22Rv1 (cell line): ENCODE measurements at regions not wholly inside any gene's neighbourhood (a gene's known extent, or its start where the extent isn't known, plus 50 kb on each side); places are given as distances from the start of the nearest gene placed in this dataset.

Source experiments
- H3K27ac ChIP-seq: fragments of 450-650 bp; 2 replicates; pipeline ENCODE4 v1.5.1; 2017
- CTCF ChIP-seq: fragments of 450-650 bp; IDR thresholded peaks from 2 replicates; pipeline ENCODE4 v1.5.1; 2017; ENCODE audit warnings: mild to moderate bottlenecking
- ZFX ChIP-seq: fragments of 450-650 bp; IDR thresholded peaks from 2 replicates; pipeline ENCODE4 v1.6.1; 2017; ENCODE audit warnings: antibody characterized with exemption, borderline replicate concordance

- H3K27ac ChIP-seq = no peak overlapping the region
- TF ChIP-seq ZFX (no peak), CTCF (no peak)
These were observed 297.4 kb upstream of the SFRP2 start for GRCh38 chr4:154086247-154086646.

GRCh38 chr4:154084864-154085263 lies 296.0 kb upstream of the SFRP2 start:
- H3K27ac ChIP-seq = no peak overlapping the region
- no peak for TF ChIP-seq ZFX
- no peak for TF ChIP-seq CTCF

- TF ChIP-seq ZFX = no peak
- peak; percentile 67 for TF ChIP-seq CTCF
- H3K27ac ChIP-seq = no peak overlapping the region
These were observed 294.1 kb upstream of the SFRP2 start for GRCh38 chr4:154082760-154083535.

GRCh38 chr4:154081391-154081790 lies 292.5 kb upstream of the SFRP2 start:
- H3K27ac ChIP-seq = no peak overlapping the region
- TF ChIP-seq CTCF (no peak), ZFX (no peak)

GRCh38 chr4:154078504-154079350 lies 289.8 kb upstream of the SFRP2 start:
- no peak overlapping the region for H3K27ac ChIP-seq
- TF ChIP-seq CTCF (no peak), ZFX (no peak)

- TF ChIP-seq ZFX (no peak), CTCF (no peak)
These were observed 288.0 kb upstream of the SFRP2 start for GRCh38 chr4:154076921-154077320.

More at GRCh38 chr4:154076921-154077320, 288.0 kb upstream of the SFRP2 start:
- no peak overlapping the region for H3K27ac ChIP-seq
